NT2/D1 (cell line): ENCODE measurements at regions not wholly inside any gene's neighbourhood (a gene's known extent, or its start where the extent isn't known, plus 50 kb on each side); places are given as distances from the start of the nearest gene placed in this dataset.

Experiments used
- YY1 ChIP-seq: IDR thresholded peaks from 2 replicates; pipeline ENCODE4 v1.6.1; 2011; ENCODE audit not compliant: insufficient read length, insufficient read depth
- ZNF274 ChIP-seq: IDR thresholded peaks from 2 replicates; pipeline ENCODE4 v1.6.1; 2011; ENCODE audit warnings: mild to moderate bottlenecking, low read depth, low read length

DNA sequence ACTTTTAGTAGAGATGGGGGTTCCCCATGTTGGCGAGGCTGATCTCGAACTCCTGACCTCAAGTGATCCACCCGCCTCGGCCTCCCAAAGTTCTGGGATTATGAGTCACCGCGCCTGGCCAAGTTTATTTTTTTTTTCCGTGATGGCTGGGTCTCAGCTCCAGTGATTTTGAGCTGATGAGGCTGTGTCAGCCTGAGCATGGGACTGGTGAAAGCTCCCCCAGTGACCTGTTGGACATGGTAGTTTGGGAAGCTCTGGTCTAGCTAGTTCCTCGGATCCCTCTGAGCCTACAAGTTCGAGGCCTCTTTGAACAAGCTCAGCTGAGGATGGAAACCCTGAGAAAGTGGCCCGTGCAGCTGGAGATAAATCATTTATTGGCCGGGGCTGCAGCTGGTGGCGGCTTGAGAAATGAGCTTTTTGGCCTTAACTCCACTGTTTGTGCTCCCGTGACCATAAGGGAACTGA lies 126.8 kb downstream of the SNX5 start:
- TF ChIP-seq YY1 = no peak
- no peak for TF ChIP-seq ZNF274
